ENCODE measurements at regions not wholly inside any gene's neighbourhood (a gene's known extent, or its start where the extent isn't known, plus 50 kb on each side); places are given as distances from the start of the nearest gene placed in this dataset.

DNA sequence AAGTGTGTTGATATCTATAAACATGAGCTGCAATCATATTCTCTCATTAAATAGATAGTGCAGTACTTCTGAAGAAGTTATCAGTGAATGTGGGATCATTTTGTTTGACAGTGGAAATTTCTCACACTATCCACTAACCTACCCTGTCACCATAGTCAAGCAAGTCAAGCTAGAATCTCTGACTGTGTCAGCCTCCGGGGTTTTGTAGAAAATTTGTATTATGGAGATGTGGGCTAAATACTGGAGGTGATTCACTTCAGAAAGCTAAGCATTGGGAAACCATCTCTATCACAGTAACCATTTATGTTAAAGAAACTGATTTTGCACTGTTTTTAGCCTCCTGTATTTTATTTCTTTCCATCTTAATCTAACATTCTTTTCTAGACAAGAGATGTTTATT, 126.6 kb upstream of the CREB1 start:
- H3K4me3 ChIP-seq (ENCODE audit: low read depth, low read length): no peak overlapping the region
- in situ Hi-C loops (cut with HindIII; ENCODE audit: low sequenced_read_pairs): no loop called here
- no peak for DNase-seq (ENCODE audit: low read depth, low spot score)
- TF ChIP-seq, protein P1, sequence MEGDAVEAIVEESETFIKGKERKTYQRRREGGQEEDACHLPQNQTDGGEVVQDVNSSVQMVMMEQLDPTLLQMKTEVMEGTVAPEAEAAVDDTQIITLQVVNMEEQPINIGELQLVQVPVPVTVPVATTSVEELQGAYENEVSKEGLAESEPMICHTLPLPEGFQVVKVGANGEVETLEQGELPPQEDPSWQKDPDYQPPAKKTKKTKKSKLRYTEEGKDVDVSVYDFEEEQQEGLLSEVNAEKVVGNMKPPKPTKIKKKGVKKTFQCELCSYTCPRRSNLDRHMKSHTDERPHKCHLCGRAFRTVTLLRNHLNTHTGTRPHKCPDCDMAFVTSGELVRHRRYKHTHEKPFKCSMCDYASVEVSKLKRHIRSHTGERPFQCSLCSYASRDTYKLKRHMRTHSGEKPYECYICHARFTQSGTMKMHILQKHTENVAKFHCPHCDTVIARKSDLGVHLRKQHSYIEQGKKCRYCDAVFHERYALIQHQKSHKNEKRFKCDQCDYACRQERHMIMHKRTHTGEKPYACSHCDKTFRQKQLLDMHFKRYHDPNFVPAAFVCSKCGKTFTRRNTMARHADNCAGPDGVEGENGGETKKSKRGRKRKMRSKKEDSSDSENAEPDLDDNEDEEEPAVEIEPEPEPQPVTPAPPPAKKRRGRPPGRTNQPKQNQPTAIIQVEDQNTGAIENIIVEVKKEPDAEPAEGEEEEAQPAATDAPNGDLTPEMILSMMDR (IDR thresholded peaks at IDR 0.05; ENCODE audit: low read depth, low read length): no peak

DNA sequence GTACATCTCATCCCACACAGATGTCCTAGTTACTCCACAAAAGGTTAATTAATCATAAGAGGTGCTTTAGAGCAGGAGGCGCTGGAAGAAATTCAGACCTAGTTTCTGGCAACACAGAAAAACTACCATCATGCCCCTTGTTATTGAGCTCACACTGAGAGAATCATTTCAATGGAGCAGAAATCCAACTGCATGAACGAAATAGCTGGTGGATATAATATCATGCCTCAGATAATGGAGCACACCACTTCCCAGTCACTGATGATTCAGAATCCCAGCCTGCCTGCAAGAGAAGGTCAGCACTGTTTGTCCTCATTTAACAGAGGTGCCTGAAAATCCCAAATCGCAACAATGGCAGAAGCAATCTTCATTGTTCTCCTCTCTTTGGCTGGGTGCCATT, 125.8 kb upstream of the CREB1 start:
- in situ Hi-C loops (cut with HindIII; ENCODE audit: low sequenced_read_pairs): no loop called here
- DNase-seq (ENCODE audit: low read depth, low spot score): no peak
- H3K4me3 ChIP-seq (ENCODE audit: low read depth, low read length): no peak overlapping the region
- TF ChIP-seq, protein P1 (IDR thresholded peaks at IDR 0.05; ENCODE audit: low read depth, low read length): no peak

DNA sequence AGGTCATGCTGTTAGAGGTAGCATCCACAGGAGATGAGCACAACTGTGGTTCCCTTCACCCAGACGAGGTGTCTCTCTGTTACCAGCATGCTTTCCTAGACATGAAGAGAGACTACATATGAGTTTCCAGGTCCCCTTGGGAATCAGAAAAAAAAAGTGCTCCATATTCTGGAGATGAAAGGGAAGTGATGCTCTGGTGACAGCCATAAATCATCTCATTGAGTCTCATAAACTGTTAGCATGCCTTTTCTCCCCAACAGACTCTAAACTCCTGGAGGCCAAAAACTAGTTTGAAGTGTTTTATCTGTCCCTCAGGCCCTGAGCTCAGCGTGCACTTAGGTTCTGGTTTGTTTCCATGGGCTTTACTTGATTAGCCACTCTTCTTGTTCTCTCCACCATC, 124.6 kb upstream of the CREB1 start:
- in situ Hi-C loops (cut with HindIII; ENCODE audit: low sequenced_read_pairs): no loop called here
- TF ChIP-seq, protein P1 (IDR thresholded peaks at IDR 0.05; ENCODE audit: low read depth, low read length): no peak
- H3K4me3 ChIP-seq (ENCODE audit: low read depth, low read length): no peak overlapping the region
- no peak for DNase-seq (ENCODE audit: low read depth, low spot score)

DNA sequence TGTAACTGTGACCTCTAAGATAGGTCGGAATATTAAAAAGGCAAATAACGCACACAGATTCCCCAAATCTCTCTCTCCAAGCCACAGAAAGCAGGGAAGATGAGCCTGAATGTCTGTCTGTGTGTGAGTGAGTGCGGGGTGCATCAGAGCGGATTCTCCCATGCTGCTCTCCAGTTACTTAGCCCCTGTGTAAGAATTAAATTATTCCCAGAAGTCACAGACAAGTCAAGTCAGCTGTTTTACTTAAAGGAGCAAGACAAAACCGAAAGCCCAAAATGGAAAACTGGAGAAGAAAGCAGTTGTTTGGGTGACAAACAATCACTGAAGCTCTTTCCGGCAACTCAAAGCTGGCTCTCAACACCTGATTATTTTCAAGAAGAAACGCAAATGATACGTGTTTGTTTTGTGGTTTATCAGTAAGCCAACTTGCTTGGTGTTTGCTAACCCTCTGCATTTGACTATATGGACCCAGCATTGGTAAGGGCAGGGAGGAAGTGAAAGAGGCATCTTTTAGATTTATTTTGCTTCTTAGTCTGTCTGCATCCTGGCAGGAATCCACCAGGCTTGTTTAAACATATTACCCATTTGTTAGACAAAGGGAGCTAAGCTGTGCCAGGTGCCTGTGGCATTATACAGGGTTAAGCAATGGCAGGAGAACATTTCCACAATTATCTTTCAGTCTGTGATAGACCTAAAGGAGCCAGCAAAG, 121.5 kb upstream of the CREB1 start:
- DNase-seq (ENCODE audit: low read depth, low spot score): peak; percentile 32
- TF ChIP-seq, protein P1 (IDR thresholded peaks at IDR 0.05; ENCODE audit: low read depth, low read length): no peak
- in situ Hi-C loops (cut with HindIII; ENCODE audit: low sequenced_read_pairs): no loop called here
- no peak overlapping the region for H3K4me3 ChIP-seq (ENCODE audit: low read depth, low read length)

DNA sequence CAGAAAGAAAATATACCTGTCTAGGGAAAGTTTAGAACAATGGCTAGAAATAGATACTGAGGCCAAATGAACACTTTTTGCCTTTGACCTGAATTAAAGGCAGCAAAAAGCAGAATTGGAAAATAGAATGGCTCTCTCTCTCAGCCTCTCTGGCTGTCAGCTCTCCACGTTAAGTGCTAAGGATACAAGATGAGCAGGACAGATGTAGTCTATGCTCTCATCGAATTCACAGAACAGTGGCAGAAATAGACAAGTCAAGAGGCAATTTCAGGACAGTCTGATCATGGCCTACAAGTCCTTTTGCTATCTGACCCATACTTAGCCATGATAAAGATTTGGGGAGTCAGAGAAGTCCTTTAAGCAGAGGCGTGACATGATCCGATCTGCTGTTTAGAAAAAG, 120.2 kb upstream of the CREB1 start:
- in situ Hi-C loops (cut with HindIII; ENCODE audit: low sequenced_read_pairs): no loop called here
- DNase-seq (ENCODE audit: low read depth, low spot score): no peak
- no peak overlapping the region for H3K4me3 ChIP-seq (ENCODE audit: low read depth, low read length)
- TF ChIP-seq, protein P1 (IDR thresholded peaks at IDR 0.05; ENCODE audit: low read depth, low read length): no peak

DNA sequence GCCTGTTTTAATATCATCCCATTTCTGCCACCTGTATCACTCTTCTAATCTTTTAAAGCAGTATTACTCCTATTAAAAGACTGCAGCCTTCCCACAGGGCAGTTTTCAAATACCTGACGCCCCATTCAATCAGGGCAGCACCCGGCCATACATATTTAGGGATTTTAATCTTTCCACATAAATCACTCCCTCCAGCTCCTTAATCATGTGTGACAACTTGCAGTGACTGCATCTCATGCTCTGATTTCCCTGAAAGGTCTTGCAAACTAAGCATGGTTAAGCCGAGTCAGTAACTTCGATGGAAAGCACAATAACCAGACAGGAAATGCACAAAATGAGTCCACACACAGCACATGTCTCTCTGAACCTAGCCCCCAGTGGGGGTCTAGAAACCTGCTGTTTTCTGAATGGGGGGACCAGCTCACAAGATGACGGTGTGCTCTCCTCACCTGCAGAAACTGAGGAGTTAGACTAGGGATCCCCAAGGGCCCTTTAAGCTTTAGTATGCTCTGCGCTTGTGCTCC, 116.9 kb upstream of the CREB1 start:
- in situ Hi-C loops (cut with HindIII; ENCODE audit: low sequenced_read_pairs): no loop called here
- TF ChIP-seq, protein P1 (IDR thresholded peaks at IDR 0.05; ENCODE audit: low read depth, low read length): no peak
- no peak overlapping the region for H3K4me3 ChIP-seq (ENCODE audit: low read depth, low read length)
- no peak for DNase-seq (ENCODE audit: low read depth, low spot score)

Measured in astrocyte of the spinal cord (primary cell).